DLD1 (cell line): ENCODE measurements at regions not wholly inside any gene's neighbourhood (a gene's known extent, or its start where the extent isn't known, plus 50 kb on each side); places are given as distances from the start of the nearest gene placed in this dataset.

Source experiments
- in situ Hi-C: cut with HindIII; loops from 2 replicates; pipeline ENCODE4 v1.10.0; 2017; ENCODE audit warnings: low sequenced_read_pairs

GRCh38 chr12:126706300-126706699, 1560.7 kb upstream of the TMEM132C start:
- in situ Hi-C loops = no loop called here

DNA sequence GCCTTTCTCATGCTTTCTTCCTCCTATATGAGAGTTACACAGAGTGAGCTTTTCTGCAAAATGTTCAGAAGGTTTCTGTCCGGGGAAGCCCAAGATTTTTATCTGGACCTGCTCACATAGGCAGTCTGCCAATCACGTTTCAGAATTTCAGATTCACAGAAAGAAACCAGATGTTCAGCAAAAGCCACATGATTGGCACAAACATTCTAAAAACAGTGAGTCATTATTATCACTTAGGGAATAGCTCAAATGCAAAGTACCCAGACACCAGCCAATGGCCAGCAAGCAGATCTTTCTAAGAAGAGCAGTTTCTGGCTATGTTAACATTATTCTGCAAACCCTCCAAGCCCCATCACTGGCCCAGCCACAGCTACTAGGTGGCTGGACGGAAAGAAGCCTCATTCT, 1558.5 kb upstream of the TMEM132C start:
- in situ Hi-C loops = no loop called here

- in situ Hi-C loops = no loop called here
Measured at GRCh38 chr12:126718365-126718764, 1548.6 kb upstream of the TMEM132C start.

DNA sequence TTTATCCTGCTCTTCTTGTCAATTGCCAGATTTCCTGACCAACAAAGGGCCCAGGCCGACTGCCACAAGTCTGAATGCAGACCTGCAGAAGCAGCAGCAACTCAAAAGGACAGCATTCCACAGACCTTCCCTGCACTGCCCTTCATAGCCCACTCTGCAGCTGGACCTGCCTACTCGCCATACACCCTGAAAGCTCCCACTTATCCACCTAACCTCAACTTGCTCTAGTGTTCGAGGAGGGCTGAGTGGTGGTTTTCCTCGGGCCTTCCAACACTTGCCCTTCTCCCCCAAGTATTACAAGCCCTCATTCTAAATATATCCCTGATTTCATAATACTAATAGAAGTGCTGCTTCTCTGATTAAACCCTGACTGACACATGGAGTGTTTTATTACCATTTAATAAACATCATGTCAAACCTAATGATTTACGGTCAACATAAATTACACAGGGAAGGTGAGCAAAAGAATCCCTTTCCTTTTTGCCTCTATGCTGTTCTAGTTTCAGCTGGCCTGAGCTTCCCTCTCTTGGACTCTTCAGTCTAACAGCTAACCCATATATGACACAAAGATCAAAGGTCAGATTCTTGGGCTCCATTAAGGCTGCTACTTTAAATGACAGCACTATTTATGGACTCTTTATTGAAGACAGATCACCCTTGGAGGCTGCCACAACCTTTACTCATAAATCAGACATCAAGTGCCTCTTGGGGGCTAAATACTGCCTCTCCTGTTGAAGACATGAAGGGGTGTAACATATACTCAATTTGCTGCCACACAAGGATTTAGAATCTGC, 1546.9 kb upstream of the TMEM132C start:
- in situ Hi-C loops = no loop called here

GRCh38 chr12:126726481-126727217, 1540.3 kb upstream of the TMEM132C start:
- in situ Hi-C loops = no loop called here

- in situ Hi-C loops = no loop called here
Measured at GRCh38 chr12:126727218-126728075, 1539.5 kb upstream of the TMEM132C start.

DNA sequence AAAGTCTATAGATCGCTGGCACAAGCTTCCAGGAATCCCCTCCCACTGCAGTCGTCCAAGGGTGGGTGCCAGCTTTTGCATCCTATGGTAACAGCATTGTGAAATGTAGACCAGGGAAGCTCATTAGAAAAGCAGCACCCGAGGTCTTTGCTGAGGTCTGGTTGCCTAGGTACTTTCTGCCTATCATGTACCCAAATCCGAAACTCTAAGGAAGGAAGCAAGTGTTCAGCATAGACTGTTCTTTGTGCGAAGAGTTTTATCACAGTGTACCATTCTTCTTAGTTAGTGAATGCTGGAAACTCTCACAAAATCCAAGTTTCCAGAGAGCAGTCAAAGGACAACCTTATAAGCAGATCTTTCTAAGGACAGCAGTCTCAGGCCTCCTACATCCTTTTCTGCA, 1532.7 kb upstream of the TMEM132C start:
- in situ Hi-C loops = no loop called here

DNA sequence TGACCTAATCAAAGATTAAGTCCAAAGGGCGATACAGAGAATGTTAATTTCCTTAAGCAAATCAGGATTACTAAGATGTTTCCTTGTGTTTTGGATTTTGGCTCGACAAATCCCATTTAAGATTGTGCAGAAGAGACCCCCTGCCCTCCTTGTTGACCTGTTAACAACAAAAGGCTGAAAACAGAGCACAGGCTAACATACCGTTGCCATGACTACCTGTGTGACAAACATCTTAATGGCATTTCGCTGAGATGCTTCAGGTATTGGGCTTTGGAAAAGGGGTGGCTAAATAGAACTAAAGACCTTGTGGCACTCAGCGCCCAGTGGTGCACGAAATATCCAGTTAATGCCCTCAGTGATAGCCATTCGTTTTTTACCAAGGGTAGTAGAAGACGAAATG, 1532.3 kb upstream of the TMEM132C start:
- in situ Hi-C loops = no loop called here

GRCh38 chr12:126741536-126742240, 1525.3 kb upstream of the TMEM132C start:
- in situ Hi-C loops = no loop called here

DNA sequence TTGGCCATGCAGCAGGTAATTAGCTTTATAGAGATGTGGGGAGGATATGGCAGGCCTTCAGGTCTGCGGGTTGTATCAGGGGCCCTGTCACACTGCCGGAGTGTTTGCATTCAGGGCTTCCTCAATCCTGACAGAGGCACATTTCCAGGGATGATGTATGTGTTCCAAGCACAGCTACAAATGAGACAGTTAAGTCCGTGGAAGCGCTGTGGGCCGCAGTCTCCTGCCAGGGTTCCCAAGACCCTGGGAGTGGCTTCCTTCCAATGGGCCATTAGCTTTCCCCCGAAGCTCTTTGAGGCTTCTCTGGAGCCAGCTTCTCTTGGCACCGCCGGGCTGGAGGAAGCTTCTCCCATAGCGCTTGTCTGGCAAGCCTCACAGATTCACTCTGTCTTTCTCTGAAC, 1524.7 kb upstream of the TMEM132C start:
- in situ Hi-C loops = no loop called here

DNA sequence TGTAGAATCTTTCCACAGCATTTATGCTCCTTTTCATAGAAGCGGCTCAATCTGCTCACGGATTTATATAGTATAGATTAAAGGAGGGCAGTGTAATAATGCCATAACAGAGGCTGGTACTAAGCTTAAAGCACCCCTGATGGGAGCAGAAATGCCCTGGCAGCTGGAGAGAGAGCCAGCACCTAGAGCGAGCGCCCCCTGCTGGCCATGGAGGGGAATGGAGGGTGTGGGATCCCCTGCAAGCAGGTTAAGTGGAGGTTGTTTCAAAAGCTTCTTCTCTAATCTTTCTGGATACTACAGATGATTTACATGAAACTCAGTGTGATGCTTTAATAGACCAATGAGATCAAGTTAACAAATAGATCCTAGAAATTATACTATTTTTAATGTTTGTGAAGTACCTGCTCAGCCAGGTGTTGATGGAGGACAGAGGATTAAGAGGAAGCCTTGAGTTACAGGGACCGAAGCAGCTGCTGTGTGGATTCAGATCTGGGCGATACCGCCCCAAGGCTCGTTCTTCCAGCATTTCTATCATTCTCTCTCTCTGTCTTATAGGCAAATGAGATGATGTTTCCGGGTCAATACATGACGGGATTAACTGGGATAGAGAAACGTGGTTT, 1519.3 kb upstream of the TMEM132C start:
- in situ Hi-C loops = no loop called here

DNA sequence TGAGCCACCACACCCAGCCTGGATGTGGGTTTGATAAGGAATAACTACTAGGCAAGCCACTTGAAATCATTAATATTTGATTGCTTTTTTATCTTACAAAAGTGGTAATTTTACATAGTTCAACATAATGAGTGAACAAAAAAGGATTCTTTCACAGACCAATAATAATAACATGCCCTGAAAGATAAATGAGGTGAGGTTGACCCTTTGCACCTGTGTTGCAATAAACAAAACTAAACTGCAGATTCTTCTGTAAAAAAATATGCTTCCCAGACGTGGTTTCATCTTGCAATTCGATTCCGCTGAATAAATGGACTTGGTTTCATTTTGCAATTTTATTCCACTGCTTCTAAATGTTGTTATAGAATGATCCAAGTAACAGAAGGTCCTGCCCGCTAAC, 1514.9 kb upstream of the TMEM132C start:
- in situ Hi-C loops = no loop called here

DNA sequence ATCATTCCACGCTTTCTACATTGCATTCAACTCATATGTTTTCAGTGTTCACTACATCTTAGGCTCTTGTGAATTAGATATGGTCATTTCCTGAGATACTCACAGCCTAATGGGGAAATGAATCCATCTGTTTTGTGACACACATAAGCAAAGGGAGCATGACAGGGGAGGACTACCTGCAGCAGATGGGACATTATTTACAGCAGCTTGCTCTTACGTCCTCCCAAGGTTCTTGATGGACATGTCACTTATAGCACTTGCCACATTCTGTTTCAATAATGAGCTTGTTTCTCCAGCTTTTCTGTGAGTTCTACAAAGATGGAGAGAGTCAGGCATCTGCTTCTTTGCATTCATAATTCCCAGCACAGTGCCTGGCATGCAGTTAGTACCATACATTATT, 1509.6 kb upstream of the TMEM132C start:
- in situ Hi-C loops = no loop called here

GRCh38 chr12:126760092-126760491, 1506.9 kb upstream of the TMEM132C start:
- in situ Hi-C loops = no loop called here

- in situ Hi-C loops = no loop called here
Measured at GRCh38 chr12:126761420-126761819, 1505.5 kb upstream of the TMEM132C start.

DNA sequence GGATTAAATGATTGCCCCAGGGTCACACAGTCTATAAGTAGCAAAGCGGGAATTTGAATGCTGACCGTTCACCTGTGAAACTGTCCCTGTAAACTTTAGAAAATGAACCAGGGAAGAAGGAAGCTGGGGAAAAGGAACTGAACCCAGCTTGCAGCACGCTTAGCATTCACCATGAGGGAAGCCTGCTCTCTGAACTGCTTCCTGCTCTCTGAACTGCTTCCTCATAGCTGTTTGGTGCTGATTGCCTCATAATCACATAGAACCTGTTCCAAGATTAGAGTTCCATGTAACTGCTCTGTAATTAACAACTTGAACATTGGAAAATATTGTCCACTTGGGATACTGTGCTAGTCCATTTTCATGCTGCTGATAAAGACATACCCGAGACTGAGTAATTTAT, 1504.8 kb upstream of the TMEM132C start:
- in situ Hi-C loops = no loop called here

- in situ Hi-C loops = no loop called here
Measured at GRCh38 chr12:126763359-126763758, 1503.6 kb upstream of the TMEM132C start.

GRCh38 chr12:126767334-126767733, 1499.6 kb upstream of the TMEM132C start:
- in situ Hi-C loops = no loop called here

- in situ Hi-C loops = no loop called here
Measured at GRCh38 chr12:126768517-126768916, 1498.5 kb upstream of the TMEM132C start.

DNA sequence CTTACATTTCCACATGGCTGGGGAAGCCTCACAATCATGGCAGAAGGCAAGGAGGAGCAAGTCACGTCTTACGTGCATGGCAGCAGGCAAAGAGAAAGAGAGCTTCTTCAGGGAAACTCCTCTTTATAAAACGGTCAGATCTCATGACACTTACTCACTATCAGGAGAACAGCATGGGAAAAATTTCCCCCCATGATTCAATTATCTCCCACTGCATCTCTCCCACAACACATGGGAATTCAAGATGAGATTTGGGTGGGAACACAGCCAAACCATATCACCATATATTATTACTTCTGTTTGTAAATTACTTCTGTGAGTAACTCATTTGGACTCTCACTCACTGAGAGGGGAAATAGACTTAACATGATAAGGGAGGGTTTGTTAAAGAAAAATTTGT, 1496.8 kb upstream of the TMEM132C start:
- in situ Hi-C loops = no loop called here
